ENCODE measurements at regions not wholly inside any gene's neighbourhood (a gene's known extent, or its start where the extent isn't known, plus 50 kb on each side); places are given as distances from the start of the nearest gene placed in this dataset.
A peak's percentile ranks its signal among the peaks of the same experiment; 100 is the strongest.
"Not testable (repeated sequence)": the region's sequence is repeated elsewhere in the genome, so short reads cannot be mapped to it uniquely, and the experiment has no call there.

DNA sequence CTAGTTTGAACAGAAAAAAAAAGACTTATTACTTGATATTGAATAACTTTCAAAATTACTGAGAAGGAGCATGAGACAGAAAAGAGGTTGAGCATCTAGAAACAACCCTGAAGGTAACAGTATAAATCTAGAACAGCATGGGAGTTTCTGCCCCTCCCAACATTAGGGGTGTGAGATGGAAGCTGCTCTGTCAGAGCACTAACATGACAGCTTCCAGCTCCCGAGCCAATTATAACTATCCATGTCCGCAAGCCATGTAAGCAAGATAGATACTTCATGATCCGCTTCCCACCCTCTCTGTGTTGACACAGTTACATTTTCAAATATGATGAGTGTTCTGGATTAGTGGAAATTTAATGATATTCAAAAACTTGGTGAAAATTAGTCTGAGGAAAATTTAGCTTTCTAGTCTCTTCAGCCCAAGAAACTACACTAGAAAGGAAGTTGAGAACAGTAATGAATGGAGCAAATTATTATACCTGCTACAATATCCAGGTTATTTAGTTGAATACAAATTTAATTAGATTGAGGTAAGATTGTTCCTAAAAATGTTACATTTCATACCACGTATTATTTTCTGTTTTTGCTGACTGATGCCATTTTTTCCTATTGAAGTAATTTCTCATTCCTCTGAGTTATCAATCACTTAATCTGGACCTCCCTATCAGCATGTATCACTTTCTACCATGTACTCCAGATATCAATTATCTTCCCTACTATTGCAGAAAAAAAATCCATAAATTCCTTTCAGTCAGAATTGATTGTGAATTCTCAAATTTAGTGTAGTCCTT, 129.3 kb upstream of the SLIT2 start:
- DNase-seq: no peak

DNA sequence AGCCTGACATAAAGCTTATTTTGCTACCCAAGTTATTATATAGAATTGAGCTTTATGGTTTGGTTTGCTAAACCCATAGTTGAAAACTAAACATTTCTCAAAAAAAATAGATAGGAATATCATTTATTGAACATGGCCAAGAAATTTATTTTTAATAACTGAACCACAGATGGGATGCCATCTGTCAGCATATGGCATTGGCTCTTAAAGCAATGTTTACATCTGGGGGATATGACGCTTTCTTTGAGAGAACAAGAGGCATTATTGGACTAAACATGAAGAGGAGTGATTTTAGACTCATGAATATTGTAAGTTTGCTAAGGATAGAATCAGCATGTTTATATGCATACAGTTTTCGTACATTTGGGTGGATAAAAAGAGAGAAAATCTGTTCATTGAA, 132.6 kb upstream of the SLIT2 start:
- DNase-seq: no peak

GRCh38 chr4:20109391-20109790, 142.3 kb upstream of the SLIT2 start:
- DNase-seq: no peak

DNA sequence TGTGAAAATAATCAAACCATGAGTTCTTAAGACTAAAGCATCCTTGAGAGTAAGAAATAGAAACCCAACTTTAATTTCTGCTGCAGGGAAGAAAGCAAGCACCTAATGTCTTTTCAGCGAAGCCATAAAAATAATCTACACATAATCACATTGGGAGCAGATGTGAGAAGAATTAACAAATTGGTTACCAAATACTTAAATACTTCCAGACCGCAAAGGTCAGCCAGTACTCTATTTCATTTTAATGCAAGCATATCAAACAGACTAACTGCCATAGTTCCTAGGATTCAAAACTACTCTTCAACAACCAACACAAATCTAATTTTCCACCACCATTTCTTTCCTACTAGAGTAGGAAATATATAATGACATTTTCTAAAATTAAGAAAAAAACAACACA, 144.8 kb upstream of the SLIT2 start:
- DNase-seq: no peak

DNA sequence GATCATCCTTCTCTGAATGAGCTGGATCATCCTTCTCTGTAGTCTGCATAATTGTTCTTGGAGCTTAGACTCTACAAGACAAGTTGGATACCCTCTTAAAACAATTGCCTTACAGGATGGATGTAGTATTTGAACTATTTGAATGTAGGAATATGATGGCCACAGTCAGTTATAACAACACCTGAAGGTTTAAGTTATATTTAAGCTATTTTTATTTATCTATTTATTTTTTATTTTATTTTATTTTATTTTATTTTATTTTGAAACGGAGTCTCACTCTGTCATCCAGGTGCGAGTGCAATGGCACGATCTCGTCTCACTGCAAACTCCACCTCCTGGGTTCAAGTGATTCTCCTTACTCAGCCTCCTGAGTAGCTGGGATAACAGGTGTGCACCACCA, 149.9 kb upstream of the SLIT2 start:
- no peak for DNase-seq

DNA sequence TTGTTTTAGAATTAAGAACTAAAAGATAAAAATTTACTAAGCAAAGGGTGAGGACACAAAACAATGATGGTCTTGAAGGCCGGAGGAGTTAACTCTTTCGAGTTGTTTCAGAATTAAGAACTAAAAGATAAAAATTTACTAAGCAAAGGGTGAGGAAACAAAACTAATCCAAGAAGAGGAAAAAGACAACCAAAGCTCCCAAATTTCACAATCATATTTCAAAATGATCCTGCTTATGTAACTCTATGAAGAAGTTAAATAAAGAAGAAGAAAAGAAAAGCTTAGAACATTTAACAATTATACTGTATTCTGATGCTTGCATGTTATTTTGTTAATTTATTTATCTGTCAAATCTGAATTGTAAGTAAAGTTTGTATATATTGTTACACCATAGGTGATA, 154.8 kb upstream of the SLIT2 start:
- no peak for DNase-seq

DNA sequence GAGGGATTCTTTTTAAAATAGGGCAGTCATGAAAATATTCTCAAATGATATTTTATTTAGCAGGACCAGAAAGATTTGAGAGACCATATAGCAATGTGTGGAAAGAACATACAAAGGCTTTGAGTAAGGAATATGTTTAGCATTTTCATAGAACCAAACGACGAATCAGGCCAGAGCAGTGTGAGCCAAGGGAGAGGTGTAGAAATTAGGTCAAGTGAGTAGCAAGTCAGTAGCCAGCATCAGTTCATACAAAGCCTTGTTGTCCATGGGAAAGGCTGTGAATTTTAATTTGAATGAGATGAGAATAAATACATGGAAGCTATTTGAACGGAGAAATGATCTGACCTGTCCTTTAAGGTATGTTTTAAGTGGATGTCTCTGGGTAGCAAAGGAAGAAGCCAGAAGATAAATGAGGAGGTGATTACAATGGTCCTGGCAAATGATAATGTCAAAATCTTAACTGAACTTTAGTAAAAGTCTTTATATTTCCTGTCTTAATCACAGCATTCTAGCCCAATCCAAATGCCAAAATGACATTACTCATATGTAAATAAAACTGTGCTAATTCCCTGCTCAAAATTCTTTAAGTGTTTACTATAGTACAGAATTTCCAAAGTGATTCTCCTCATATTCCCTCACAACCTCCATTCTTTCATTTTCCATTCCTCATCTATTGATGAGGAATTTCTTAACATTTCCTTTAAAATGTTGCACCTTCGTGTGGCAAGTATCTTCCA, 155.7 kb upstream of the SLIT2 start:
- no peak for DNase-seq

- no peak for DNase-seq
Observed at GRCh38 chr4:20091781-20092180, 159.9 kb upstream of the SLIT2 start.

DNA sequence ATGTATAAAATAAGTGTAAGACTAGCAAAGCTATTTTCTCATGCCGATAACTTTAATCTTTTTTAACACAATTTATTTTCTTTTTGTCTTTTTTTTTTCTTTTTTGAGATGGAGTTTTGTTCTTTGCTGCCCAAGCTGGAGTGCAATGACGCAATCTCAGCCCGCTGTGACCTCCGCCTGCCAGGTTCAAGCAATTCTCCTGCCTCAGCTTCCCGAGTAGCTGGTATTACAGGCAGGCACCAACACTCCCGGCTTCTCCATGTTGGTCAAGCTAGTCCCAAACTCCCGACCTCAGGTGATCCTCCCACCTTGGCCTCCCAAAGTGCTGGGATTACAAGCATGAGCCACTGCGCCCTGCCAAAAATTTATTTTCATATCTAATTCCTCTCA, 164.2 kb upstream of the SLIT2 start:
- no peak for DNase-seq

GRCh38 chr4:20086799-20087521, 164.7 kb upstream of the SLIT2 start:
- DNase-seq: peak; percentile 9

DNA sequence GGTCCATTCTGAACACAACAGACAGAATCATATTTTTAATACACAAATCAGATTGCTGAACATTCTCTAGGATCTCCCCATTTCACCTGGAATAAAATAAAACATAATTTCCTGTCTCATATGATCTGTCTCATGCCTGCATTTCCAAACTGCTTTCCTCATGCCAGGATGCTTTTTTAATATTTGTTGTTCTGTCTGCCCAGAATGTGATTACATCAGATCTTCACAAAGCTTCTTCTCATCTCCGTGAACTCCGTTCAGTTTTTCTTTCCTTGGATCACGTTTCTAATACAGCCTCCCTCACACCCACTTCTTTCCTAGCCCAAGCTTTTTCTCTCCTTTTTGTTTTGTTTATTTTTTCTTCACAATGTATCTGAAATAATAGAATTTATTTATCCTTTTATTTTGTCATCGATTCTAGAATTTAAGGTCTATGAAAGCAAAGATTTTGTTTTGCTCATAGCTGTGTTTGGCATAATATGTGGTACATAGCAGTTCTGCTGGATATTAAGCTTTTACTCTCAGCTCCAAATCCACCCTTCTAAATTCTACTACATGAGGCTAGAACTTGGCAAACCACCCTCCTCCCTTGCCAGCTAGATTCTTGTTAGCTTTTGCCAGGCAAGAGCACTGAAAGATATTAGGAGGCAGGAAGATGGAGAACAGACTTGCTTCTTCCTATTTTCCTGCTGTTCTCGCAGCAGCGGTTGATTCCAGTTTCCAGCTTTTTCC, 165.5 kb upstream of the SLIT2 start:
- no peak for DNase-seq

DNA sequence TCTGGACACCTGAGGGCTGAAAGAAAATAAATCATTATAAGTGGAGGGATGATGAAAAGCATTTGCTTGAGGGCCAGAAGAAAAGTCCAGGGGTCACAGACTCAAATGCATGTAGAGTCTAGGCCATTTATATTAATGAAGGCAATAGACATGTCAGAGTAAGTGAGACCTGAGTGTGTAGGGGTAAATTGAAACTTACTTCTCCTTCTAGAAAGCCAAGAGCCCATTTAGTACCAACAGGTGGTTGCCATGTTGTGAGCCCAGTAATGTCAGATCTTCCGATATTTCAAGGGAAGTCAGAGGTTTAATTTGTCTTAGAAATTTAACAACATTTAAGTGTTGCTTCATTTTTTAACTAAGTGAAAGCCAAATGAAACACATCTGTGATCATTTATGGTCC, 166.1 kb upstream of the SLIT2 start:
- DNase-seq: no peak

GRCh38 chr4:20085156-20085555, 166.5 kb upstream of the SLIT2 start:
- DNase-seq: no peak

DNA sequence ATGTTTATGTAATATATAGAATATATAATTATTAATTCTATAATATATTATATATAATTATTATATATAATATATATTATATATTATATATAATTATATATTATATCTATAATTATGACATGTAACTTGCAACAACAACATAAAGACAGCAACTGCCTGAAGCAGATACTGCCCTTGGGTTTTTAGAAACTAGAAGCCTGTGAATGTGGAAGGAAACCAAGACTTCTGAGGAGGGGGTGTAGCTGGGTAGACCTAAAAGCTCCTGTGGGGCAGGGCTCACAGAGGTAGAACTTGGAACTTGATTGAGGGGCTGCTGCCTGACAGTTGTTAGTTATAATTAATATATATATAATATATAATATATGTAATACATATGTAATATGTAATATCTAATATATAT, 167.2 kb upstream of the SLIT2 start:
- DNase-seq: peak; percentile 40

GRCh38 chr4:20078644-20079043, 173.1 kb upstream of the SLIT2 start:
- DNase-seq: no peak

- DNase-seq: no peak
Observed at GRCh38 chr4:20075248-20075871, 176.3 kb upstream of the SLIT2 start.

GRCh38 chr4:20074450-20074849, 177.3 kb upstream of the SLIT2 start:
- DNase-seq: no peak

GRCh38 chr4:20065952-20066351, 185.8 kb upstream of the SLIT2 start:
- DNase-seq: no peak

DNA sequence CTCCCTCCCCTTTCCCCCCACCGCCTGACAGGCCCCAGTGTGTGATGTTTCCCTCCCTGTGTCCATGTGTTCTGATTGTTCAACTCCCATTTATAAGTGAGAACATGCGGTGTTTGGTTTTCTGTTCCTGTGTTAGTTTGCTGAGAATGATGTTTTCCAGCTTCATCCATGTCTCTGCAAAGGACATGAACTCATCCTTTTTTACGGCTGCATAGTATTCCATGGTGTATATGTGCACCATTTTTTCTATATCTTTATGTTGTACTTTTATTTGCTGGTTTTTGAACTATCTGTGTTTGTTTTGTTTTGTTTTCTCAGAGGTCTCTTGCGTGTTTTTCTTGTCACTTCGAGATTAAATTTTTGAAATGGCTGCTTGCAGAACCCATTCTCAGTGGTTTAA, 188.8 kb upstream of the SLIT2 start:
- DNase-seq: not testable (repeated sequence)

GRCh38 chr4:20062054-20062453, 189.7 kb upstream of the SLIT2 start:
- DNase-seq: no peak

- no peak for DNase-seq
Observed at GRCh38 chr4:20050768-20051167, 200.9 kb upstream of the SLIT2 start.

DNA sequence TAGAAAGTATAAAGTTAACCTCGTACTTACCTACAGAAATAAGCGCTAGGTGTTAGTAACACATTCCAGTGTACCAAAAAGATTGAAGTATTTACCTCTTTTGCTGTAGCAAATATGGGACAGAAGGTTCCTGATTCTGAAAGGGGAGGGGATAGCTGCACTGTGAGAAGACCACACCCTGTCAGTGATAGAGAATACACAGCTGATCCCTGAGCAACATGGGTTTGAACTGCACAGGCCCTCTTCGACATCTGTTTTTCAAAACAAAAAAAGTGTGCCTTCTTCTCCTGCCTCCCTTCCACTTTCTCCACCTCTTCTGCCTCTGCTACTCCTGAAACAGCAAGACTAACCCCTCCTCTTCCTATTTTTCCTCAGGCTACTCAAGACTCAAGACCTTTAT, 201.8 kb upstream of the SLIT2 start:
- no peak for DNase-seq
